ENCODE measurements at regions not wholly inside any gene's neighbourhood (a gene's known extent, or its start where the extent isn't known, plus 50 kb on each side); places are given as distances from the start of the nearest gene placed in this dataset.
"Not testable (repeated sequence)": the region's sequence is repeated elsewhere in the genome, so short reads cannot be mapped to it uniquely, and the experiment has no call there.

DNA sequence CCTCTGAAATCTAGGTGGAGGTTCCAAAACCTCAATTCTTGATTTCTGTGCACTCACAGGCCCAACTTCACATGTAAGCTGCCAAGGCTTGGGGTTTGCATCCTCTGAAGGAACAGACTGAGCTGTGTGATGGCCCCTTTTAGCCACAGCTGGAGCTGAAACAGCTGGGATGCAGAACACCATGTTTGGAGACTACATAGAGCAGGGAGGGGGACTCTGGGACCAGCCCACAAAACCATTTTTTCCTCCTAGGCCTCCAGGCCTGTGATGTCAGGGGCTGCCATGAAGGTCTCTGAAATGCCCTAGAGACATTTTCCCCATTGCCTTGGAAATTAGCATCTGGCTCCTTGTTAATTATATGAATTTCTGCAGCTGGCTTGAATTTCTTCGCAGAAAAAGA, 1025.9 kb upstream of the NOVA1 start:
- no peak for TF ChIP-seq CTCF (conservative IDR thresholded peaks at IDR 0.05; ENCODE audit: low read length)
- no peak for DNase-seq (ENCODE audit: low read depth)
- H3K4me3 ChIP-seq (ENCODE audit: low read length), result no peak overlapping the region

DNA sequence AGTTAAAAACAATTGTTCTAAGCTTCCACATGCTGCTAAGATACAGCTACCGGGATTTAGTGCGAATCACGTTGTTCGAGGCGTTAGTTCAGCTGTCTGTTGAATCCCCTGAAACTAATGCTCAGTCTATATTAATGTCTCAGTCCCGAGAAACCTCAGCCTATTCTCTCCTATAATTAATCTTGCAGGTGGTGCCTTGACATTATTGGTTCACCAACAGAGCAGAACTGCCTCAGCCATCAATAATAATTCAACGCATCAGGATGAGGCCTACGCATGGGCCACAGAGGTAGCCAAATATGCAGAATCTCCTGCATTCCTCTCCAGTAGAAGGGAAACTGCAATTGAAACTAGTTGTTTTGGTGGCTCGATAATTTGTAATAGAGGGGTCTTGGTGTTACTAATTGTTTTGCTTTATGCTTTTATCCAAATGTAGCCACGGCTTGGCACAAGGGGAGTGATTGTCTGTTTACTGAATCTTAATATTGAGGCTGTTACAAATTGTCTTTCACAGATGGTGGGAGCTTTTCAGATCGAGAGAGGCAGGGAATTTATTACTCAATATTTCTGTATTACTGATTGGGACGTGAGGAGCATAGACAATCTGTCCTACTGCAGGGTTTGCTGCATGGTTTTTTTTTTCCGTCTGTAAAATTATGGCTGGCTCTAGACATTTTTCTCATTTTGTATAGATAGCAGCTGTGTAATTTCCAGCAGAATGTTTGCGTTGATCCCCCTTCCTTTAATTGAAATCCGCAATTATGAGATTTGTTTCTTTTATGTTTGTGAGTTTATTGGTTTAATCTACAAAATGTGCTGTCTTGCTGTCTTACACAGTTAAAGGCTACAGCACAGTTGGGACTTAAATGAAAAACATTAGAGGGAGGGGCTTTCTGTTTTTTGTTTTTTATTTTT, 1036.5 kb upstream of the NOVA1 start:
- TF ChIP-seq CTCF (conservative IDR thresholded peaks at IDR 0.05; ENCODE audit: low read length), result no peak
- no peak overlapping the region for H3K4me3 ChIP-seq (ENCODE audit: low read length)
- no peak for DNase-seq (ENCODE audit: low read depth)

GRCh38 chr14:27640688-27641087, 1042.9 kb upstream of the NOVA1 start:
- DNase-seq (ENCODE audit: low read depth); H3K4me3 ChIP-seq (ENCODE audit: low read length): not testable (repeated sequence)

DNA sequence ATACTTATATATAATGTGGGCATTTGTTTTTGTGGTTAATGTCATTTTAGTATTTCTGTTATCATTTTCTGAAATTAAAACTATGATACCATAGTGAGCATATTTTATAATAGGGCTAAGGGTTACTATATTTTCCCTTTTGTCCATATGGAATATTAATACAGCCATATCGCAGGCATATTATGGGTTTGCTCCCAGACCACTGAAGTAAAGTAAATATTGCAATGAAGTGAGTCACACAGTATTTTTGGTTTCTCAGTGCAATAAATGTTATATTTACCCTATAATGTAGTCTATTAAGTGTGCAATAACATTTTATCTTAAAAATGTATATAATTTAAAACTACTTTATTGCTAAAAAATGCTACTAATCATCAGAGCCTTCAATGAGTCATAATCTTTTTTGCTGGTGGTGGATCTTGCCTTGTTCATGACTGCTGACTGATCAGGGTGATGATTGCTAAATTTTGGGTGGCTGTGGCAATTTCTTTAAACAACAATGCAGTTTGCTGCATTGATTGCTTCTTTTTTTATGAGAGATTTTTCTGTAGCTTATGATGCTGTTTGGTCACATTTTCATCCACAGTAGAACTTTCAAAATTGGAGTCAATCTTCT, 1044.5 kb upstream of the NOVA1 start:
- no peak for DNase-seq (ENCODE audit: low read depth)
- no peak for TF ChIP-seq CTCF (conservative IDR thresholded peaks at IDR 0.05; ENCODE audit: low read length)
- H3K4me3 ChIP-seq (ENCODE audit: low read length), result no peak overlapping the region

DNA sequence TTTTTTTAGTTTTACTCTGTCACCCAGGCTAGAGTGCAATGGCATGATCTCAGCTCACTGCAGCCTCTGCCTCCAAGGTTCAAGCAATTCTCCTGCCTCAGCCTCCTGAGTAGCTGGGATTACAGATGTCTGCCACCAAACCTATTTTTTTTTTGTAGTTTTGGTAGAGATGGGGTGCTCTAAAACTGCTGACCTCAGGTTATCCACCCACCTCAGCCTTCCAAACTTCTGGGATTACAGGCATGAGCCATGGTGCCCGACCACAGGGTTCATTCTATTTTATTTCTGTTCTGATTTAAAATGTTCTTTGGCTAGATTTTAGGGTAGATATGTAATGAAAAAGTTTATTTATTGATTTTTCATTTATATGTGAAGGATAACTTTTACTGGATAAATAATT, 1062.8 kb upstream of the NOVA1 start:
- no peak for DNase-seq (ENCODE audit: low read depth)
- TF ChIP-seq CTCF (conservative IDR thresholded peaks at IDR 0.05; ENCODE audit: low read length), result no peak
- H3K4me3 ChIP-seq (ENCODE audit: low read length), result no peak overlapping the region

DNA sequence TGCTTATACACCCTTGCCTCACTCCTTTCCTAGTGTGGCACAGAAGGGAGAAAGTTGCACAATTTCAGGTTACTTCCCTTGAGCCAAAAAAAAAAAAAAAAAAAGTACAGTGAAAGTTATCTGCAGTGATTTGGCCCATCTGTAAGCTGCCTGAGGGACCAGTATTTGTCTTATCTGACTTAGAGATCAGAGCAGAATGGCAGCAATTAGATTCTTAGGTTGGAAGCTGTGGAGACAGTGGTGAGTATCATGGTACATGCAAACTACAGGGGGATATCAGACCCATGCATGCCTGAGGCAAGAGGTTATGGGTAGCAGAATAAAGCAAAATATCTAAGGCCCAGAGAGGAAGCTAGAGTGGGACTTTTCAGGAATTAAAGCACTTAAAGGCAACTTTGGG, 1070.7 kb upstream of the NOVA1 start:
- TF ChIP-seq CTCF (conservative IDR thresholded peaks at IDR 0.05; ENCODE audit: low read length), result no peak
- no peak overlapping the region for H3K4me3 ChIP-seq (ENCODE audit: low read length)
- DNase-seq (ENCODE audit: low read depth), result no peak

GRCh38 chr14:27672047-27672446, 1074.2 kb upstream of the NOVA1 start:
- H3K4me3 ChIP-seq (ENCODE audit: low read length), result no peak overlapping the region
- no peak for TF ChIP-seq CTCF (conservative IDR thresholded peaks at IDR 0.05; ENCODE audit: low read length)
- no peak for DNase-seq (ENCODE audit: low read depth)

- not testable (repeated sequence) for H3K4me3 ChIP-seq (ENCODE audit: low read length); DNase-seq (ENCODE audit: low read depth)
Measured at GRCh38 chr14:27672811-27673737, 1075.2 kb upstream of the NOVA1 start.

Measured in AG10803 (cell line).